Mesendoderm (in vitro differentiated cells): ENCODE measurements at regions not wholly inside any gene's neighbourhood (a gene's known extent, or its start where the extent isn't known, plus 50 kb on each side); places are given as distances from the start of the nearest gene placed in this dataset.

Experiments used
- DNase-seq: peaks from one replicate; pipeline ENCODE4 v3.0.0; 2013
- H2AK5ac ChIP-seq: 2 replicates; pipeline ENCODE4 v1.6.1; 2013; ENCODE audit warnings: low read length, inconsistent platforms
- H2BK120ac ChIP-seq: 2 replicates; pipeline ENCODE4 v1.6.1; 2013; ENCODE audit warnings: low read depth, mild to moderate bottlenecking, low read length, moderate library complexity, mixed read lengths
- H2BK15ac ChIP-seq: replicated peaks from 2 replicates; pipeline ENCODE4 v1.6.1; 2013; ENCODE audit warnings: low read depth, mild to moderate bottlenecking, moderate library complexity
- H2BK5ac ChIP-seq: 2 replicates; pipeline ENCODE4 v1.6.1; 2013; ENCODE audit warnings: low read length, inconsistent platforms
- H3K18ac ChIP-seq: 2 replicates; pipeline ENCODE4 v1.6.1; 2013; ENCODE audit warnings: mild to moderate bottlenecking, low read length, mixed read lengths
- H3K23ac ChIP-seq: one replicate; pipeline ENCODE4 v1.6.1; 2013; ENCODE audit warnings: low read length
- H3K27ac ChIP-seq: 2 replicates; pipeline ENCODE4 v1.5.1; 2013; ENCODE audit warnings: low read depth, mild to moderate bottlenecking, inconsistent platforms, low read length, moderate library complexity
- H3K27me3 ChIP-seq: 2 replicates; pipeline ENCODE4 v1.6.1; 2013; ENCODE audit warnings: low read length, control low read depth, mild to moderate bottlenecking, inconsistent platforms; ENCODE audit not compliant: insufficient read depth, poor library complexity
- H3K36me3 ChIP-seq: 2 replicates; pipeline ENCODE4 v1.6.1; 2013; ENCODE audit warnings: low read length, inconsistent platforms; ENCODE audit not compliant: control insufficient read depth, insufficient read depth
- H3K4ac ChIP-seq: one replicate; pipeline ENCODE4 v1.6.1; 2013; ENCODE audit warnings: low read depth, mild to moderate bottlenecking, low read length, moderate library complexity
- H3K4me1 ChIP-seq: 2 replicates; pipeline ENCODE4 v1.6.1; 2013; ENCODE audit warnings: low read depth, low read length, inconsistent platforms; ENCODE audit not compliant: control insufficient read depth
- H3K4me2 ChIP-seq: 2 replicates; pipeline ENCODE4 v1.6.1; 2013; ENCODE audit warnings: low read length
- H3K4me3 ChIP-seq: 2 replicates; pipeline ENCODE4 v1.5.1; 2013; ENCODE audit warnings: mild to moderate bottlenecking, low read length
- H3K56ac ChIP-seq: one replicate; pipeline ENCODE4 v1.6.1; 2013; ENCODE audit warnings: low read length
- H3K79me1 ChIP-seq: 2 replicates; pipeline ENCODE4 v1.6.1; 2013; ENCODE audit warnings: low read length, inconsistent platforms
- H3K79me2 ChIP-seq: 2 replicates; pipeline ENCODE4 v1.6.1; 2013; ENCODE audit warnings: mild to moderate bottlenecking, low read length; ENCODE audit not compliant: control insufficient read depth, insufficient read depth
- H3K9ac ChIP-seq: 2 replicates; pipeline ENCODE4 v1.6.1; 2013; ENCODE audit warnings: low read length, inconsistent platforms
- H4K5ac ChIP-seq: one replicate; pipeline ENCODE4 v1.6.1; 2013; ENCODE audit warnings: low read length
- H4K8ac ChIP-seq: one replicate; pipeline ENCODE4 v1.6.1; 2013; ENCODE audit warnings: low read depth, mild to moderate bottlenecking, control low read depth, low read length, moderate library complexity
- WGBS: extraction: QIAGEN DNeasy Blood & Tissue Kit; methylation state at CpG from one replicate; pipeline ENCODE4 v1.1.7; 2013; ENCODE audit warnings: low lambda C conversion rate, missing lambda C conversion rate; ENCODE audit not compliant: insufficient coverage; ENCODE audit errors: extremely low coverage; 5-methylcytosine and 5-hydroxymethylcytosine counted together

DNA sequence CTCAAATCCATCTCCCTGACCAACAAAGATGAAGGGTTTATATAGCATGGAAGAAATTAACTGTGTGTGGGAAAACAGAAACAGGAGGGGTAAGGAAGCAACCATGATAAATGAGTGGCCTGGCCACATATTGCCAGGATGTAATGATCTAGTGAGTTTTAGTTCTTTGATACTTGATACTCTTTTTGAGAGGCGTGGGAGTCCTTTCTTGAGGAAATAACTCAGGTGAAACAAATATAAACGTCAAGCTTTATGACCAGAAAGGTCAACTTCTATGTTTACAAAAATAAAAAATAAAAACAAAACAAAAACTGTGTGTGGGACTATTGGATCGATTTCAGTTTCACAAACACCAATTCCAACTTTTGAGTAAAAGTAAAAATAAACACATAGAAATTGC lies 860.8 kb upstream of the B3GALT2 start:
- H3K9ac ChIP-seq, result no peak overlapping the region
- no peak overlapping the region for H2BK120ac ChIP-seq
- H3K18ac ChIP-seq, result no peak overlapping the region
- no peak overlapping the region for H3K4me3 ChIP-seq
- H3K56ac ChIP-seq, result no peak overlapping the region
- no peak overlapping the region for H3K27ac ChIP-seq
- H3K36me3 ChIP-seq, result no peaks in the 10 kb centered on the region
- no peak overlapping the region for H2BK15ac ChIP-seq
- no peak overlapping the region for H2BK5ac ChIP-seq
- no peak overlapping the region for H2AK5ac ChIP-seq
- no peaks in the 10 kb centered on the region for H3K79me1 ChIP-seq
- H4K8ac ChIP-seq, result no peak overlapping the region
- no peaks in the 10 kb centered on the region for H3K4me1 ChIP-seq
- H4K5ac ChIP-seq, result no peak overlapping the region
- WGBS, result no CpG with 5 or more reads among the region's 3 CpGs
- H3K4me2 ChIP-seq, result no peak overlapping the region
- no peak overlapping the region for H3K23ac ChIP-seq
- H3K27me3 ChIP-seq, result no peaks in the 10 kb centered on the region
- no peak overlapping the region for H3K4ac ChIP-seq
- no peaks in the 10 kb centered on the region for H3K79me2 ChIP-seq
- DNase-seq, result no peak

DNA sequence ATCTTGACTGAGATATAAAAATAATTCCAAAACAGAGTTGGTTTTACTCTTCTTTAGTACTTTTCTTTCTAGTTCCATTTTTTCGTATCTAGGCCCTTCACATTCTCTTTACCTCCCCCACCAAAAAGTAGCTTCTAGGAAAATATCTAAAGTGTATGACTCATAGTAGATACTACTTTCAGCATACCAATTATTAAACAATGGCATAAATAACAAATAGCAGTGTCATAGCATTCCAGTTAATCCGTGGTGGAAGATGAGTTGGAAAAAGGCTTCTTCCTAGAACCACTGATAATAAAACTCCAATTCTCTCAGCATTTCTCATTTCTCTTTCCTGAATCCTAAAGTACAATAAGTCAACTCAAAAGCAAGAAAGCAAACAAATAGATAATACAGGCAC lies 859.0 kb upstream of the B3GALT2 start:
- H3K4me2 ChIP-seq, result no peak overlapping the region
- H2BK120ac ChIP-seq, result no peak overlapping the region
- H3K9ac ChIP-seq, result no peak overlapping the region
- H3K56ac ChIP-seq, result no peak overlapping the region
- no peaks in the 10 kb centered on the region for H3K27me3 ChIP-seq
- no peak for DNase-seq
- H3K18ac ChIP-seq, result no peak overlapping the region
- no peak overlapping the region for H3K27ac ChIP-seq
- H3K36me3 ChIP-seq, result no peaks in the 10 kb centered on the region
- H3K23ac ChIP-seq, result no peak overlapping the region
- H2BK15ac ChIP-seq, result no peak overlapping the region
- H2AK5ac ChIP-seq, result no peak overlapping the region
- H3K4me3 ChIP-seq, result no peak overlapping the region
- H3K79me2 ChIP-seq, result no peaks in the 10 kb centered on the region
- H4K8ac ChIP-seq, result no peak overlapping the region
- no peaks in the 10 kb centered on the region for H3K79me1 ChIP-seq
- no peaks in the 10 kb centered on the region for H3K4me1 ChIP-seq
- H4K5ac ChIP-seq, result no peak overlapping the region
- WGBS, result no CpG with 5 or more reads among the region's 2 CpGs
- H2BK5ac ChIP-seq, result no peak overlapping the region
- no peak overlapping the region for H3K4ac ChIP-seq

DNA sequence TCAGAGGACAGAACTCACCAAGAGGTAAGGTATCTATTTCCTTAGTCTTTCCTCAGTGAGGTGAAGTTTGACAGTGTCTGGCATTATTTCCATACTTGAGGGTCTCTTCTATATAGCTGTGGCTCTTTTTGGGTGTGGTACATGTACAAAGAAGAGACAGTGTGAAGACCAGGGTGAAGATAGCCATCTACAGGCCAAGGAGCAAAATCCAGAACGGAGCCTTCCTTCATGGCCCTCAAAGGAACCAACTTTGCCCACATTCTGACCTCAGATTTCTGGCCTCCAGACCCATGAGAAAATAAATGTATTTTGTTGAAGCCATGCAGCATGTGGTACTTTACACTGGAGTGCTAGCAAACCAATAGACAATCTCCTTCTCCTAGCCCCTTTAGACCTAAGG lies 858.5 kb upstream of the B3GALT2 start:
- H2BK120ac ChIP-seq, result no peak overlapping the region
- H3K27me3 ChIP-seq, result no peaks in the 10 kb centered on the region
- no peak overlapping the region for H2AK5ac ChIP-seq
- no peak for DNase-seq
- no CpG with 5 or more reads among the region's 1 CpG for WGBS
- H3K4me3 ChIP-seq, result no peak overlapping the region
- no peak overlapping the region for H4K5ac ChIP-seq
- H3K4me1 ChIP-seq, result no peaks in the 10 kb centered on the region
- no peaks in the 10 kb centered on the region for H3K79me1 ChIP-seq
- no peak overlapping the region for H3K18ac ChIP-seq
- H4K8ac ChIP-seq, result no peak overlapping the region
- H3K27ac ChIP-seq, result no peak overlapping the region
- H3K9ac ChIP-seq, result no peak overlapping the region
- H3K23ac ChIP-seq, result no peak overlapping the region
- no peak overlapping the region for H2BK15ac ChIP-seq
- no peaks in the 10 kb centered on the region for H3K36me3 ChIP-seq
- no peaks in the 10 kb centered on the region for H3K79me2 ChIP-seq
- H3K4ac ChIP-seq, result no peak overlapping the region
- no peak overlapping the region for H3K56ac ChIP-seq
- no peak overlapping the region for H3K4me2 ChIP-seq
- no peak overlapping the region for H2BK5ac ChIP-seq

DNA sequence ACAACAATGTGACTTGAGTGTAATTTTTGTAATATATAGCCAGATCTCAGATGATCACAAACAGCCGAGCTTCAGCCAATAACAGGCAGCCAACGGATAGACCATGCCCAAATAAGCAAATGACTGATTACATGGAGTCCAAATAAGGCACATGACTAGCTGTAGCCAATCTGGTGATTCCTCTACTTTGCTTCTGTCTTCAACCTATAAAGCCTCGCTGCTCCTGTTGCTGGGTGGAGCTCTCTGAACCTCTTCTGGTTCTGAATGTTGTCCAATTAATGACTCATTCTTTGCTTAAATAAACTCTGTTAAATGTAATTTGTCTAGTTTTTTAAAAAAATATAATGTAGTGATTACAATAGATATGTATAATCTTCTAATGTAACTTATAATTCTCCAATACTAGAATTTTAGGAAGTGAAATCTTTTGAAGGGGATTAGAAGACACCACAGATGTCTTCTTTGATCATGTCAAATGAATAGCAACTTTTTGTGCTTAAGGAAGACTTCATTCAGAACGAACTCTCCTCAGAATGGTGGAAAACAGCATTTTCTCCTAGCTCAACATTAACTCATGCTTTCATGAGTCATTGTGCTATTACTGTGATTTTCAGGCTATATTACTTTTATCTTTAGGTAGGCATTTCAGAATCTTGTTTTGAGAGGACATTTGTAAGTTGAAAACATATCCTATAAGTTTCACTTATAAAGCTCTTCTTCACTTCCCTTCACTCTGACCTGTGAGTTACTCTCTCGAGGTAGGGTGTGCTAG lies 857.8 kb upstream of the B3GALT2 start:
- Histone ChIP-seq H3K23ac (no peak overlapping the region), H3K4me1 (no peaks in the 10 kb centered on the region), H2BK120ac (no peak overlapping the region), H3K9ac (no peak overlapping the region), H3K4ac (no peak overlapping the region), H3K56ac (no peak overlapping the region), H3K79me2 (no peaks in the 10 kb centered on the region), H3K79me1 (no peaks in the 10 kb centered on the region), H3K36me3 (no peaks in the 10 kb centered on the region), H3K27ac (no peak overlapping the region), H3K4me3 (no peak overlapping the region), H4K8ac (no peak overlapping the region), H4K5ac (no peak overlapping the region), H3K4me2 (no peak overlapping the region), H3K18ac (no peak overlapping the region), H2BK5ac (no peak overlapping the region), H2BK15ac (no peak overlapping the region), H2AK5ac (no peak overlapping the region), H3K27me3 (no peaks in the 10 kb centered on the region)
- WGBS, result no CpG with 5 or more reads among the region's 5 CpGs
- no peak for DNase-seq

DNA sequence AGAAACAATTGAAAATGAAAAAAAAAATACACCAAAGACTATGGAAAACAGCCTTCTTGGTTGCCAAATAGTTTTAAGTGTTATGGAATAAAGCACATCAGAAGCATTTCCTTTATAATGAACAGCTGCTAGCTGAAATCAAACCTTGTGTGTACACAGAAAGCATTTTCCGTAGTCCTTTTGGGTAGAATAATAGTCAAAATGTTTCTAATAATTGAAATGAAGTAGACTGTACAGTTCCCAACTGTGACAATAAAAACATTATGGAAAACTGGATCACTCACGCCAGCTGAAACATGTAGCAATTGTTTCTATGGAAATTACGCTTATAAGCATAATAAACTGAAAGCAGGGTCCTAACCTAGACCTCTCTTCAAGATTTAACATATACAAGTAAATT lies 856.3 kb upstream of the B3GALT2 start:
- Histone ChIP-seq H2AK5ac (no peak overlapping the region), H3K23ac (no peak overlapping the region), H2BK120ac (no peak overlapping the region), H3K27me3 (no peaks in the 10 kb centered on the region), H3K9ac (no peak overlapping the region), H2BK15ac (no peak overlapping the region), H3K4me3 (no peak overlapping the region), H4K8ac (no peak overlapping the region), H3K27ac (no peak overlapping the region), H3K56ac (no peak overlapping the region), H3K36me3 (no peaks in the 10 kb centered on the region), H3K4me1 (no peaks in the 10 kb centered on the region), H3K4ac (no peak overlapping the region), H4K5ac (no peak overlapping the region), H3K18ac (no peak overlapping the region), H3K79me2 (no peaks in the 10 kb centered on the region), H2BK5ac (no peak overlapping the region), H3K4me2 (no peak overlapping the region), H3K79me1 (no peaks in the 10 kb centered on the region)
- DNase-seq, result no peak
- no CpG with 5 or more reads among the region's 3 CpGs for WGBS

DNA sequence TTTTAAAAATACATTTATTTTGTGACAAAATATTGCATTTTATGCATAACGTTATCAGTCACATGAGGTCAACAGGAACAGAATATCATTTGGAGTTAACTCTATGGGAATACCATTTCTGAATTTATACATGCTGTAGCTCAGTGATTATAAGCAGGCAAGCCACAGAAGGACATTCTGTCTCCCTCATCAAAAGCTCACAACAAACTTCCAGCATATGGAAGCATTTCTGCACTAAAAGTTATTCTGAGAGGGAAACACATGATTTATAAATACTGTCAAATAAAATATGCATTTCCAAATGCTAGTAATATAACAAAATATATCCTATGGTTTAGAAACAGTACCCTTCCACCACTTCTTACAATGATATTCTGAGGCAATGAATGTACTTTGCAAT lies 854.1 kb upstream of the B3GALT2 start:
- H3K4ac ChIP-seq, result no peak overlapping the region
- no peak overlapping the region for H2BK120ac ChIP-seq
- no peak for DNase-seq
- no peak overlapping the region for H3K4me3 ChIP-seq
- H3K4me1 ChIP-seq, result no peaks in the 10 kb centered on the region
- no peak overlapping the region for H4K5ac ChIP-seq
- H3K36me3 ChIP-seq, result no peaks in the 10 kb centered on the region
- H3K4me2 ChIP-seq, result no peak overlapping the region
- no CpG with 5 or more reads among the region's 1 CpG for WGBS
- H3K79me2 ChIP-seq, result no peaks in the 10 kb centered on the region
- H2BK15ac ChIP-seq, result no peak overlapping the region
- no peaks in the 10 kb centered on the region for H3K27me3 ChIP-seq
- no peak overlapping the region for H3K56ac ChIP-seq
- no peak overlapping the region for H3K9ac ChIP-seq
- no peak overlapping the region for H3K23ac ChIP-seq
- no peaks in the 10 kb centered on the region for H3K79me1 ChIP-seq
- H4K8ac ChIP-seq, result no peak overlapping the region
- H3K18ac ChIP-seq, result no peak overlapping the region
- no peak overlapping the region for H3K27ac ChIP-seq
- H2BK5ac ChIP-seq, result no peak overlapping the region
- no peak overlapping the region for H2AK5ac ChIP-seq
